Eye (tissue), 1 donor: ENCODE measurements at regions not wholly inside any gene's neighbourhood (a gene's known extent, or its start where the extent isn't known, plus 50 kb on each side); places are given as distances from the start of the nearest gene placed in this dataset.
"Not testable (repeated sequence)": the region's sequence is repeated elsewhere in the genome, so short reads cannot be mapped to it uniquely, and the experiment has no call there.

Source experiments
- DNase-seq: peaks from one replicate; pipeline ENCODE4 v3.0.0-alpha.2; 2015

- DNase-seq, result no peak
These were observed 53.8 kb upstream of the ADAMTS18 start for GRCh38 chr16:77488652-77489051.

- DNase-seq, result no peak
These were observed 56.3 kb upstream of the ADAMTS18 start for GRCh38 chr16:77491091-77491490.

DNA sequence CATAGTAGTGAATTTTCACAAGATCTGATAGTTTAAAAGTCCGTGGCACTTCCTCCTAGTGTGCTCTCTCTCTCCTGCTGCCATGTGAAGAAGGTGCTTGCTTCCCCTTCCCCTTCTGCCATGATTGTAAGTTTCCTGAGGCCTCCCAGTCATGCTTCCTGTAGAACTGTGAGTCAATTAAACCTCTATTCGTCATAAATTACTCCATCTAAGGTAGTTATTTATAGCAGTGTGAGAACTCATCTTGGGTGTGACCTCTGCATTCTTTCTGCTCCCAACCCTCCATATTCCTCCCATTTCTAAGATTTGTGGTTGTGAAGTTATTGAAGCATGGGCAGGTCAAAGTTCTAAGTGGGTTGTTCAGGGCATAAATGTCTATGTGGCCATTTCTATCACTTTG is 62.1 kb upstream of the ADAMTS18 start:
- no peak for DNase-seq

DNA sequence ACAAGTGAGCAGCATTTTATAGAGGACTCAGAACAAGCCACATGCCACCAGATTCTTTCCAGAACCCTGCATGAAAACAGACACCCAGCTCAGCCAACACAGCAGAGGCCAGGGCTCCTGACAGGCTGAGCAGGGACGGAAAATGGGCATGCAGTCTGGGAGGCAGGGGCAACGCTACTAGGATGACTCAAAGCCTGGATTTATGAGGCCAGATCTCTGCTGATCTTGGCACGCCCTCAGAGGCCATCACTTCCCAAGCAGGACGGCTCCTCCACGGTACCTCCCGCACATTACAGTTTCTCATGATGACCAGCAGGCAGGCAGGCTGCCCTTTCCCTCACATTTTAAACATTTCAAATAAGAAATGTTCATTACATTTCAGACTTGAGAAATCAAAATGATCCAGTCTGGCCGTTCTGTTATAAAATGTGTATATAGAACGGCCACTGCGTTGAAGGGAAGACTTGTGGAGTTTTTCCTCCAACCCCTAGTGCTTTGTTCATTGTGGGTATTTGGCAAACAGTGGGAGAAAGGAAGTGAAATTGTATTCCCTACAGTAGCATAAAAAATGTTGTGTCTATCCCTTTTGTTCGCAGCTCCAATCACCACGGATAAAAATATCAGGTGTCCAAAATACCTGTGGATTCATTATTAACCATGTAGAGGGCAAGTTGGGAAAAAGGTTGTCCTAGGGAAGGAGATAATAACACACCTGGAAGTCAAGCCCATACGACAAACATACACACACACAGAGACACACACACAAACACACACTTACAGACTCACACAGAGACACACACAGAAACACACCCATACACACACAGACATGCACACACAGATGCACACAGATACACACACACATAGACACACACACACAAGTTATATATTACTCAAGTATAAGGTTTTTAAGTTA is 64.8 kb upstream of the ADAMTS18 start:
- no peak for DNase-seq

DNA sequence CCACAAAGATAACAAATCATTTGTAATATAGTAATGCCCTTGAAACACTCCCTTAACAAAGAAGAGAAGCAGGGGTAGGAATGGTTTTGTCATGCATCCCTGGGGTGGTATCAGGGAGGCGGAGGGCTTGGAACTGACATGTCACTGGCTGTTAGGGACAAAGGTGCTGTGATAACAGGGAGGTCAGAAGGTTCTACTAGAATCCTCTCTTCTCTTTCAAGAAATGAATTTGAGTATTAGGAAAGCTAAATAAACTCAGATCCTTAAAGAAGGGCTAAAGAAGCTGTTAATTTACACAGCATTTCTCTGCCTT is 65.4 kb upstream of the ADAMTS18 start:
- no peak for DNase-seq

DNA sequence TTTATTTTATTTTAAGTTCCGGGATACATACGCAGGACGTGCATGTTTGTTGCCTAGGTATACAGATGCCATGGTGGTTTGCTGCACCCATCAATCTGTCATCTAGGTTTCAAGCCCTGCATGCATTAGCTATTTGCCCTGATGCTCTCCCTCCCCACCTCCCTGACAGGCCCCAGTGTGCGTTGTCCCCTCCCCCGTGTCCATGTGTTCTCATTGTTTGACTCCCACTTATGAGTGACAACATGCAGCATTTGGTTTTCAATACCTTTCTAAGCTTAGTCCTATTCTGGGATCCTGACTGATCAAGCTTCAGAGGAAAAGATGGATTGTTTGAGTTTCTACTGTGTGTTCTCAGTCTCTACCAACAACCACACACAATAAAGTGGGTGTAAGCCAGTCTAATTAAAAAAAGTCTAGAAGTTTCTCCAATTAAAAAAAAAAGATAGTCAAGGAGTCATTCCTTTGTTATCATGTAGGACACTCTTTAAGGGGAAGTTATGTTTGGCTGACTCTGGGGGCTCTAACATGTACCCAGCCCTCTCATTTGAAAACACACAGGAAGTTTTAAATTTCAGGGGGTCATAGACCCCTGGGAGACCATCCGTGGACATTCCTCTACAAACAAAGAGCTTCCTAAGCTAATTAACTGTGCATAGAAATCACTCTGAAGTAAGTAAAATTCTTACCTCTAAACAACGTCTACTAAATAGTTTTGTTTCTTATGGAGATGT is 66.3 kb upstream of the ADAMTS18 start:
- peak; percentile 38 for DNase-seq

- no peak for DNase-seq
These were observed 67.6 kb upstream of the ADAMTS18 start for GRCh38 chr16:77502448-77502847.

GRCh38 chr16:77506492-77506891 is 71.7 kb upstream of the ADAMTS18 start:
- not testable (repeated sequence) for DNase-seq

DNA sequence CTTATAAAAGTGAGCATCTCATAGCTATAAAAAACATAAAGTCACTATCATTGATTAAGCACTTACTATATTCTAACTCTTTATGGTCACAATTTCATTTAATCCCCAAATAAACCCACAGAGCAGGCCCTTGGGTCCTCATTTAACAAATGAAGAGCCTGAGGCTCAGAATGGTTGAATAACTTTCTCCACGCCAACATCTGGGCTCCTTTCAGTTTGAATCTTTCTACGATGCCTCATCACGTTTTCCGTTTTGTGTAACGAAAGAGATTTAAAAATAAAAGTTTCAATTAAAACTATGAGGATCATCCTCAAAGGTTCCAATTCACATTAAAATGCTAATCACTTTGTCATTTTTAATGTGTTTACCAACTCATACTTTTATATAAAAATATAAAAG is 74.2 kb upstream of the ADAMTS18 start:
- peak; percentile 72 for DNase-seq

DNA sequence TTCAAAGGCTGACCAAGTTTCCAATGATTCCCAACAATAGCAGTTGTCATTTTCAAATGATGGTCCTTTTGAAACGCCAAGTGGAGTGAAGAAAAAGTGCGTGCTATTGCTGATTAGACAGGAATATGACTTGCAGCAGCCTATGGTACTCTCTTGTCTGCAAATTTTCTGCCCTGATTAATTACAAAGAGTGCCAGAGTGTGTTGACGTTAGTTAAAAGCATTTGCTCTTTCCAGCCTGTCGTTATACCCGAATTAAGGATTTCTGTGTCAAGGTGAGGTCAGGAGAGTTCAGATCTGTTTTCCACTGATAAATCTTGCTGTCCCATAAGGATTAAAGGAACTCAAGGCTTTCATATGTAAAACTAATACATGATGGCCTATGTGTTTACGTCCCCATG is 75.0 kb upstream of the ADAMTS18 start:
- DNase-seq, result peak; percentile 91

DNA sequence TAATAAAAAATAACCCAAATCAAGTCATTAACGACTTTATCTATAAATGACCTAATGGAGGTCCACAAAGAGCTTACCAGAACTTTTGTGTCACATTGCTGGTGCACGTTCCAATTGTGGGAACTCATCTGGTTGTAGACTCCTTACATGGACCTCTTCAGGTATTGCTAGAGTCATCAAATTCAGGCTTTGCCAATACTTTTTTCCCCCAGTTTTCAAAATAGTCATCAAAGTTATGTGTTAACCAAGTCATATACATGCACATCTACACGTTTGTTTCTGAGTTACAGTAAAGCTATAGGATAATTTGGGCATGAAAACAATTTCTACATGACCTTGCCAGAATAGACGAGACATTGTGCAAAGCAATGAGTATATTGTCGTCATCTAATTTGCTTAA is 76.2 kb upstream of the ADAMTS18 start:
- no peak for DNase-seq

GRCh38 chr16:77514500-77515220 is 79.8 kb upstream of the ADAMTS18 start:
- DNase-seq, result no peak

DNA sequence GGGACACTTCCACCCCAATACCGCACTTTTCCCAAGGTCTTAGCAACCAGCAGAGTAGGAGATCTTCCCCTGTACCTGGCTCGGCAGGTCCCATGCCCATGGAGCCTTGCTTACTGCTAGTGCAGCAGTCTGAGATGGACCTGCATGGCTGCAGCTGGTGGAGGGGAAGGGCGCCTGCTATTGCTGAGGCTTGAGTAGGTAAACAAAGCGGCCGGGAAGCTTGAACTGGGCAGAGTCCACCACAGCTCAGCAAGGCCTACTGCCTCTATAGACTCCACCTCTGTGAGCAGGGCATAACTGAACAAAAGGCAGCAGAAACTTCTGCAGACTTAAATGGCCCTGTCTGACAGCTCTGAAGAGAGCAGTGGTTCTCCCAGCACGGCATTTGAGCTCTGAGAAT is 90.4 kb upstream of the ADAMTS18 start:
- not testable (repeated sequence) for DNase-seq

DNA sequence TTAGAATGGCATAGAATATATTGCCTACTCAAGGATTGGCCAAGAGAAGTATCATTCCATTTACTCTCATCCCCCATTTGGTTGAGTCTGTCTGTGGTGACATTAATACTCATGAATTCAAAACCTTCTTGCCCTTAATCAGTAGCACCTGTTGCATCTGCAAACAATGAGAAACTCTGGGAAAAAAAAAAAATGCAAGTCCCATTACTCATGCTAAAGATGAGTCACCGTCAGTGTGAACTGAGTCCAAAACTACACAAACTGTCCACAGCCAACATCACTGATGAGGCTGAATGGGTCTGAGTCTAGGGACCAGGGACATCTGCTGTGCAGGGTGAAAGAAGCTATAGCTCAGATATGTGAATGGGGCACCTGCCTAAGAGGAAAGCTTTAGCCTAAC is 96.9 kb upstream of the ADAMTS18 start:
- no peak for DNase-seq

- no peak for DNase-seq
These were observed 102.0 kb upstream of the ADAMTS18 start for GRCh38 chr16:77536809-77537208.

- DNase-seq, result no peak
These were observed 104.7 kb upstream of the ADAMTS18 start for GRCh38 chr16:77539421-77540034.

GRCh38 chr16:77540646-77541045 is 105.8 kb upstream of the ADAMTS18 start:
- peak; percentile 23 for DNase-seq

DNA sequence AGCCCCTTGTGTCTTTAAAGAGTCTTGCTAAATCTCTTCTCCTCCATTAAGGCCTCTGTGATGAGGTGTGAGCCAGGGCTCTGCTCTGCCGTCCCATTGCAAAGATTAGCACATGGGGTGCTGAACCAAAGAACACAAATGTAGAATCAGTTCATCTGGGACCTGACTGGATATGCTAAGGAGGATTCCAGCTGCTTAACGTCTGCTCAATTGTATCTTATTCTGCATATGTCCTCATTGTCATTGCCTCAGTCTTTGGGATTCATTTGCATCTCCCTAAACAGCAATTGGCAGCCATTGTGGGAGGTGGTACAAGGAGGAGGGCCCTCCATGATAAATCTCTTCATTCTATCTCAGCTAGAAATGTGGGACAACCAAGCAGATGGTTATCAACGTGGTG is 106.3 kb upstream of the ADAMTS18 start:
- no peak for DNase-seq

GRCh38 chr16:77548151-77548550 is 113.3 kb upstream of the ADAMTS18 start:
- no peak for DNase-seq

- DNase-seq, result no peak
These were observed 113.9 kb upstream of the ADAMTS18 start for GRCh38 chr16:77548766-77549165.

- no peak for DNase-seq
These were observed 115.0 kb upstream of the ADAMTS18 start for GRCh38 chr16:77549876-77550275.

GRCh38 chr16:77551357-77551756 is 116.5 kb upstream of the ADAMTS18 start:
- DNase-seq, result no peak

- DNase-seq, result peak; percentile 38
These were observed 118.3 kb upstream of the ADAMTS18 start for GRCh38 chr16:77553130-77553529.
